ENCODE measurements at regions not wholly inside any gene's neighbourhood (a gene's known extent, or its start where the extent isn't known, plus 50 kb on each side); places are given as distances from the start of the nearest gene placed in this dataset.

DNA sequence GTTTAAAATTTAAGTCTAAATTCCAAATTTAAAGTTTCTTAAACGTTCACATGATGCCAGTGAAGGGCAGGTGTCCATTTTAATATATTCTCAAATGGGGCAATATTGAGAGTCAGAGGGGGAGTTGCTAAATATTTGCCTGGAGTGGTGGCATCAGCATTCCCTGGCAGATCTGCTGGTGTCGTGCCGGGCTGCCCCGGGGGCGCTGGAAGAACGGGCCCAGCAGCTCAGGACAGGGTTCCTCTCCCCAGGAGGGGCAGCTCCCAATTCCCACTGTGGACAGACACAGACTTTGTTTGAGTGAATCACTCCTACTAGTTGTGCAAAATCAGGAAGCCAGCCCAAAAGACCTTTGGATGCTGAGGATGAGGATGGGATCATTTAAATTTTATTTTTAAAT lies 468.7 kb upstream of the B3GAT1 start:
- Histone ChIP-seq H3K4me3 (replicated peaks in 1 of 2; ENCODE audit: low read depth in 1 of 2, low read length in 2 of 2) (no peak overlapping the region), H3K9me2 (ENCODE audit: insufficient read depth) (no peaks in the 10 kb centered on the region), H3K27ac (ENCODE audit: low read depth, low read length) (no peak overlapping the region), H3K79me2 (ENCODE audit: insufficient read depth, low read length) (no peaks in the 10 kb centered on the region), H3K4me2 (ENCODE audit: low read length) (no peak overlapping the region), H3K36me3 (ENCODE audit: control insufficient read depth in 1 of 2, insufficient read depth in 2 of 2, low read length in 2 of 2) (no peaks in the 10 kb centered on the region), H3K4me1 (ENCODE audit: control insufficient read depth in 1 of 2, insufficient read depth in 2 of 2, low read length in 2 of 2) (no peaks in the 10 kb centered on the region), H3K27me3 (ENCODE audit: insufficient read depth, low read length) (peaks cover 77% of the 10 kb centered on the region), H2AFZ (ENCODE audit: low read depth, low read length, poor library complexity, severe bottlenecking) (no peak overlapping the region), H3K9ac (ENCODE audit: low read length) (no peak overlapping the region), H3K9me3 (ENCODE audit: control insufficient read depth in 1 of 2, insufficient read depth in 1 of 2, low read depth in 1 of 2, low read length in 2 of 2) (no peaks in the 10 kb centered on the region), H4K20me1 (ENCODE audit: insufficient read depth) (no peaks in the 10 kb centered on the region)
- ChIA-PET POLR2A (no interaction called here), CTCF (no interaction called here), RAD21 (ENCODE audit: low non-redundant PET in 1 of 2, low total read pairs in 2 of 2, uncharacterized antibody in 2 of 2, unreplicated experiment in 2 of 2) (no interaction called here)
- ATAC-seq (no peak), DNase-seq (ENCODE audit: low read depth, low spot score) (no peak)
- BruUV-seq (replicated peaks) = no TSS peak
- intact Hi-C loops (cut with micrococcal nuclease) = no loop called here
- no peak for TF ChIP-seq EZH2 (IDR thresholded peaks at IDR 0.05)
- no peak for TF ChIP-seq CEBPB (IDR thresholded peaks at IDR 0.05; ENCODE audit: low read depth)
- TF ChIP-seq, protein P1, sequence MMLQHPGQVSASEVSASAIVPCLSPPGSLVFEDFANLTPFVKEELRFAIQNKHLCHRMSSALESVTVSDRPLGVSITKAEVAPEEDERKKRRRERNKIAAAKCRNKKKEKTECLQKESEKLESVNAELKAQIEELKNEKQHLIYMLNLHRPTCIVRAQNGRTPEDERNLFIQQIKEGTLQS (IDR thresholded peaks at IDR 0.05) = no peak

DNA sequence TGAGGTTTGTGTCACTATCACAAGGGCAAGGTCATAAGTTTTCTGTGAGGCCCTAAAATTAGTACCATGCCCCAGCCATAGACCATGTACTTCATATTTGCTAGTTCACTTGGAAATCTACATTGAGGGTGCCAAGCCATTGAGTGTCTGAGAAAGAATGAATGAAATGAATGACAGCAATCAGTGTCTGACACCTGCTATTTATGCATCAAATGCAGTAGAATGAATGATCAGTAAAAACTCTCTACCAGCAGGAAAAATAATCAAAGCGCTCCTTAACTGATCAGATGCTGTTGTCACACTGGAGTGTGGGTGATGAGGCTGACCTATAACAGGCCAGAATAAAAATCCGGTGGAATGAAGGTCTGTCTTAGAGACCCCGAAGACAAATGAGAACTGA lies 467.9 kb upstream of the B3GAT1 start:
- Histone ChIP-seq H4K20me1 (ENCODE audit: insufficient read depth) (no peaks in the 10 kb centered on the region), H3K4me1 (ENCODE audit: control insufficient read depth in 1 of 2, insufficient read depth in 2 of 2, low read length in 2 of 2) (no peaks in the 10 kb centered on the region), H3K27me3 (ENCODE audit: insufficient read depth, low read length) (peaks cover 71% of the 10 kb centered on the region), H3K79me2 (ENCODE audit: insufficient read depth, low read length) (no peaks in the 10 kb centered on the region), H3K9me3 (ENCODE audit: control insufficient read depth in 1 of 2, insufficient read depth in 1 of 2, low read depth in 1 of 2, low read length in 2 of 2) (no peaks in the 10 kb centered on the region), H3K4me2 (ENCODE audit: low read length) (no peak overlapping the region), H3K36me3 (ENCODE audit: control insufficient read depth in 1 of 2, insufficient read depth in 2 of 2, low read length in 2 of 2) (no peaks in the 10 kb centered on the region), H3K9ac (ENCODE audit: low read length) (no peak overlapping the region), H2AFZ (ENCODE audit: low read depth, low read length, poor library complexity, severe bottlenecking) (no peak overlapping the region), H3K27ac (ENCODE audit: low read depth, low read length) (no peak overlapping the region), H3K4me3 (replicated peaks in 1 of 2; ENCODE audit: low read depth in 1 of 2, low read length in 2 of 2) (no peak overlapping the region), H3K9me2 (ENCODE audit: insufficient read depth) (no peaks in the 10 kb centered on the region)
- intact Hi-C loops (cut with micrococcal nuclease) = no loop called here
- ChIA-PET RAD21 (ENCODE audit: low non-redundant PET in 1 of 2, low total read pairs in 2 of 2, uncharacterized antibody in 2 of 2, unreplicated experiment in 2 of 2) (no interaction called here), CTCF (no interaction called here), POLR2A (no interaction called here)
- no TSS peak for BruUV-seq (replicated peaks)
- TF ChIP-seq, protein P2, sequence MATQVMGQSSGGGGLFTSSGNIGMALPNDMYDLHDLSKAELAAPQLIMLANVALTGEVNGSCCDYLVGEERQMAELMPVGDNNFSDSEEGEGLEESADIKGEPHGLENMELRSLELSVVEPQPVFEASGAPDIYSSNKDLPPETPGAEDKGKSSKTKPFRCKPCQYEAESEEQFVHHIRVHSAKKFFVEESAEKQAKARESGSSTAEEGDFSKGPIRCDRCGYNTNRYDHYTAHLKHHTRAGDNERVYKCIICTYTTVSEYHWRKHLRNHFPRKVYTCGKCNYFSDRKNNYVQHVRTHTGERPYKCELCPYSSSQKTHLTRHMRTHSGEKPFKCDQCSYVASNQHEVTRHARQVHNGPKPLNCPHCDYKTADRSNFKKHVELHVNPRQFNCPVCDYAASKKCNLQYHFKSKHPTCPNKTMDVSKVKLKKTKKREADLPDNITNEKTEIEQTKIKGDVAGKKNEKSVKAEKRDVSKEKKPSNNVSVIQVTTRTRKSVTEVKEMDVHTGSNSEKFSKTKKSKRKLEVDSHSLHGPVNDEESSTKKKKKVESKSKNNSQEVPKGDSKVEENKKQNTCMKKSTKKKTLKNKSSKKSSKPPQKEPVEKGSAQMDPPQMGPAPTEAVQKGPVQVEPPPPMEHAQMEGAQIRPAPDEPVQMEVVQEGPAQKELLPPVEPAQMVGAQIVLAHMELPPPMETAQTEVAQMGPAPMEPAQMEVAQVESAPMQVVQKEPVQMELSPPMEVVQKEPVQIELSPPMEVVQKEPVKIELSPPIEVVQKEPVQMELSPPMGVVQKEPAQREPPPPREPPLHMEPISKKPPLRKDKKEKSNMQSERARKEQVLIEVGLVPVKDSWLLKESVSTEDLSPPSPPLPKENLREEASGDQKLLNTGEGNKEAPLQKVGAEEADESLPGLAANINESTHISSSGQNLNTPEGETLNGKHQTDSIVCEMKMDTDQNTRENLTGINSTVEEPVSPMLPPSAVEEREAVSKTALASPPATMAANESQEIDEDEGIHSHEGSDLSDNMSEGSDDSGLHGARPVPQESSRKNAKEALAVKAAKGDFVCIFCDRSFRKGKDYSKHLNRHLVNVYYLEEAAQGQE (IDR thresholded peaks at IDR 0.05; ENCODE audit: low read depth) = no peak
- TF ChIP-seq EGR1 (IDR thresholded peaks at IDR 0.05; ENCODE audit: low read depth) (no peak), SIN3A (IDR thresholded peaks at IDR 0.05; ENCODE audit: low read depth) (no peak), POLR2AphosphoS5 (IDR thresholded peaks at IDR 0.05; ENCODE audit: low read depth, low read length) (no peak)
- TF ChIP-seq, protein P1 (IDR thresholded peaks at IDR 0.05) = no peak
- DNase-seq (ENCODE audit: low read depth, low spot score) (no peak), ATAC-seq (no peak)

All from HCT116 (cell line).